HUES6 (cell line): ENCODE measurements at regions not wholly inside any gene's neighbourhood (a gene's known extent, or its start where the extent isn't known, plus 50 kb on each side); places are given as distances from the start of the nearest gene placed in this dataset.

Source experiments
- H3K27ac ChIP-seq: 2 replicates; pipeline ENCODE4 v1.7.0; 2013; ENCODE audit warnings: low read depth, mild to moderate bottlenecking, low read length, inconsistent platforms
- H3K27me3 ChIP-seq: 2 replicates; pipeline ENCODE4 v1.6.1; 2013; ENCODE audit warnings: low read length; ENCODE audit not compliant: control insufficient read depth, insufficient read depth
- H3K36me3 ChIP-seq: 2 replicates; pipeline ENCODE4 v1.6.1; 2013; ENCODE audit warnings: low read length; ENCODE audit not compliant: control insufficient read depth, insufficient read depth
- H3K4me1 ChIP-seq: 2 replicates; pipeline ENCODE4 v1.6.1; 2013; ENCODE audit warnings: low read length; ENCODE audit not compliant: control insufficient read depth, insufficient read depth
- H3K4me3 ChIP-seq: 2 replicates; pipeline ENCODE4 v1.5.1; 2013; ENCODE audit warnings: low read depth, low read length
- H3K9ac ChIP-seq: one replicate; pipeline ENCODE4 v1.6.1; 2013; ENCODE audit warnings: mild to moderate bottlenecking, low read length
- H3K9me3 ChIP-seq: 2 replicates; pipeline ENCODE4 v1.6.1; 2013; ENCODE audit warnings: low read depth, low read length; ENCODE audit not compliant: control insufficient read depth, insufficient read depth

GRCh38 chr20:17882065-17882833 is 86.3 kb downstream of the SNX5 start:
- no peaks in the 10 kb centered on the region for H3K27me3 ChIP-seq
- no peak overlapping the region for H3K4me3 ChIP-seq
- peak overlapping the region; percentile 13 for H3K9ac ChIP-seq
- no peaks in the 10 kb centered on the region for H3K9me3 ChIP-seq
- H3K27ac ChIP-seq: no peak overlapping the region
- H3K36me3 ChIP-seq: no peaks in the 10 kb centered on the region
- peaks cover 21% of the 10 kb centered on the region for H3K4me1 ChIP-seq

- Histone ChIP-seq H3K9ac (no peak overlapping the region), H3K9me3 (no peaks in the 10 kb centered on the region), H3K36me3 (no peaks in the 10 kb centered on the region), H3K4me1 (peaks cover 21% of the 10 kb centered on the region), H3K27ac (no peak overlapping the region), H3K4me3 (no peak overlapping the region), H3K27me3 (no peaks in the 10 kb centered on the region)
These were observed 86.9 kb downstream of the SNX5 start for GRCh38 chr20:17881741-17882064.

GRCh38 chr20:17878912-17879602 is 89.5 kb downstream of the SNX5 start:
- no peak overlapping the region for H3K9ac ChIP-seq
- H3K9me3 ChIP-seq: no peaks in the 10 kb centered on the region
- no peaks in the 10 kb centered on the region for H3K36me3 ChIP-seq
- no peak overlapping the region for H3K4me3 ChIP-seq
- no peaks in the 10 kb centered on the region for H3K27me3 ChIP-seq
- H3K27ac ChIP-seq: no peak overlapping the region
- H3K4me1 ChIP-seq: peaks cover 33% of the 10 kb centered on the region

GRCh38 chr20:17878069-17878911 is 90.3 kb downstream of the SNX5 start:
- H3K27ac ChIP-seq: no peak overlapping the region
- no peaks in the 10 kb centered on the region for H3K36me3 ChIP-seq
- H3K4me1 ChIP-seq: peaks cover 35% of the 10 kb centered on the region
- no peak overlapping the region for H3K9ac ChIP-seq
- no peaks in the 10 kb centered on the region for H3K9me3 ChIP-seq
- no peak overlapping the region for H3K4me3 ChIP-seq
- H3K27me3 ChIP-seq: no peaks in the 10 kb centered on the region

- no peak overlapping the region for H3K4me3 ChIP-seq
- H3K4me1 ChIP-seq: peaks cover 41% of the 10 kb centered on the region
- no peak overlapping the region for H3K27ac ChIP-seq
- H3K27me3 ChIP-seq: no peaks in the 10 kb centered on the region
- no peaks in the 10 kb centered on the region for H3K9me3 ChIP-seq
- H3K36me3 ChIP-seq: no peaks in the 10 kb centered on the region
- no peak overlapping the region for H3K9ac ChIP-seq
These were observed 92.6 kb downstream of the SNX5 start for GRCh38 chr20:17875981-17876385.

- Histone ChIP-seq H3K27me3 (no peaks in the 10 kb centered on the region), H3K27ac (no peak overlapping the region), H3K4me3 (no peak overlapping the region), H3K4me1 (peaks cover 47% of the 10 kb centered on the region), H3K36me3 (no peaks in the 10 kb centered on the region), H3K9me3 (no peaks in the 10 kb centered on the region), H3K9ac (no peak overlapping the region)
These were observed 93.3 kb downstream of the SNX5 start for GRCh38 chr20:17875106-17875980.

- Histone ChIP-seq H3K36me3 (no peaks in the 10 kb centered on the region), H3K27ac (no peak overlapping the region), H3K9me3 (no peaks in the 10 kb centered on the region), H3K9ac (no peak overlapping the region), H3K4me3 (no peak overlapping the region), H3K4me1 (peaks cover 56% of the 10 kb centered on the region), H3K27me3 (no peaks in the 10 kb centered on the region)
These were observed 94.1 kb downstream of the SNX5 start for GRCh38 chr20:17874271-17875105.

- H3K4me1 ChIP-seq: peaks cover 63% of the 10 kb centered on the region
- H3K27me3 ChIP-seq: no peaks in the 10 kb centered on the region
- H3K4me3 ChIP-seq: no peak overlapping the region
- H3K9me3 ChIP-seq: no peaks in the 10 kb centered on the region
- H3K27ac ChIP-seq: no peak overlapping the region
- no peak overlapping the region for H3K9ac ChIP-seq
- H3K36me3 ChIP-seq: no peaks in the 10 kb centered on the region
These were observed 95.0 kb downstream of the SNX5 start for GRCh38 chr20:17873410-17874270.

GRCh38 chr20:17872959-17873358 is 95.6 kb downstream of the SNX5 start:
- Histone ChIP-seq H3K27ac (no peak overlapping the region), H3K27me3 (no peaks in the 10 kb centered on the region), H3K36me3 (no peaks in the 10 kb centered on the region), H3K4me1 (peaks cover 70% of the 10 kb centered on the region), H3K9me3 (no peaks in the 10 kb centered on the region), H3K9ac (no peak overlapping the region), H3K4me3 (no peak overlapping the region)
